A673 (cell line): ENCODE measurements at regions not wholly inside any gene's neighbourhood (a gene's known extent, or its start where the extent isn't known, plus 50 kb on each side); places are given as distances from the start of the nearest gene placed in this dataset.

Experiments
- EZH2 ChIP-seq: fragments of 200-600 bp; sonication (generic); IDR thresholded peaks from 2 replicates; pipeline ENCODE4 v1.6.1; 2017; ENCODE audit warnings: borderline replicate concordance, low read depth, mild to moderate bottlenecking, mixed read lengths, antibody characterized with exemption, low read length; ENCODE audit not compliant: poor library complexity, severe bottlenecking
- TF ChIP-seq, protein P1 (sequence below): fragments of 300-800, 200-600 bp; sonication (generic); conservative IDR thresholded peaks from 2 replicates; pipeline ENCODE4 v1.5.1; 2017; ENCODE audit warnings: low read depth, mild to moderate bottlenecking, antibody characterized with exemption, low read length, moderate library complexity, mixed read lengths

DNA sequence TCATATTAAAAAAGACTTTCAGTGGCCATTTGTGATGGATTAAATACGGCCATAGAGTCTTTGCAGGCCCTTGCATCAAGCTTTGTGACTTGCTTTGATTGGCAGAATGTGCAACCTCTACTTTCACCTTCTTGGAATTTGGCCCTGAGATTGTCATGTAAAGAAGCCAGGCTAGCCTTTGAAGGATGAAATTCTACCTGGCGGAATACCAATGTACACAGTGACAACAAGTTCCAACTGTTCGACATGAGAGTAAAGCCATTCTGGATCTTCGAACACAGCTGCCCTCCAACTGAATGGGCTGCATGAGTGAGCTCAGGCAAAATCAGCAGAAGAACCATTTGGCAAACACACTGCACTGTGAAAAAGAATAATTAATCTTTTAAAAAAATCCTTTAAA, 321.3 kb downstream of the PHF14 start:
- TF ChIP-seq, protein P1, sequence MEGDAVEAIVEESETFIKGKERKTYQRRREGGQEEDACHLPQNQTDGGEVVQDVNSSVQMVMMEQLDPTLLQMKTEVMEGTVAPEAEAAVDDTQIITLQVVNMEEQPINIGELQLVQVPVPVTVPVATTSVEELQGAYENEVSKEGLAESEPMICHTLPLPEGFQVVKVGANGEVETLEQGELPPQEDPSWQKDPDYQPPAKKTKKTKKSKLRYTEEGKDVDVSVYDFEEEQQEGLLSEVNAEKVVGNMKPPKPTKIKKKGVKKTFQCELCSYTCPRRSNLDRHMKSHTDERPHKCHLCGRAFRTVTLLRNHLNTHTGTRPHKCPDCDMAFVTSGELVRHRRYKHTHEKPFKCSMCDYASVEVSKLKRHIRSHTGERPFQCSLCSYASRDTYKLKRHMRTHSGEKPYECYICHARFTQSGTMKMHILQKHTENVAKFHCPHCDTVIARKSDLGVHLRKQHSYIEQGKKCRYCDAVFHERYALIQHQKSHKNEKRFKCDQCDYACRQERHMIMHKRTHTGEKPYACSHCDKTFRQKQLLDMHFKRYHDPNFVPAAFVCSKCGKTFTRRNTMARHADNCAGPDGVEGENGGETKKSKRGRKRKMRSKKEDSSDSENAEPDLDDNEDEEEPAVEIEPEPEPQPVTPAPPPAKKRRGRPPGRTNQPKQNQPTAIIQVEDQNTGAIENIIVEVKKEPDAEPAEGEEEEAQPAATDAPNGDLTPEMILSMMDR = no peak
- TF ChIP-seq EZH2 = no peak
